Fibroblast of skin of right biceps (primary cell): ENCODE measurements at regions not wholly inside any gene's neighbourhood (a gene's known extent, or its start where the extent isn't known, plus 50 kb on each side); places are given as distances from the start of the nearest gene placed in this dataset.

ENCODE experiments used
- DNase-seq: peaks from one replicate; pipeline ENCODE4 v3.0.0-alpha.2; 2013

DNA sequence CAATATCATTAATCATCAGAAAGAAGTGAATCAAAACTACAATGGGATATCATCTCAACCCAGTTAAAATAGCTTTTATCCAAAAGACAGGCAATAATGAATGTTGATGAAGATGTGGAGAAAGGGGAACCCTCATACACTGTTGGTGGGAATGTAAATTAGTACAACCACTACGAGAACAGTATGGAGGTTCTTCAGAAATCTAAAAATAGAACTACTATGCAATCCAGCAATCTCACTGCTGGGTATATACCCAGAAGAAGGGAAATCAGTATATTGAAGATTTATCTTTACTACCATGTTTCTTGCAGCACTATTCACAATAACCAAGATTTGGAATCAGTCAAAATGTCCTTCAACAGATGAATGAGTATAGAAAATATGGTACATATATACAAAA lies 189.8 kb downstream of the HHIPL2 start:
- no peak for DNase-seq

DNA sequence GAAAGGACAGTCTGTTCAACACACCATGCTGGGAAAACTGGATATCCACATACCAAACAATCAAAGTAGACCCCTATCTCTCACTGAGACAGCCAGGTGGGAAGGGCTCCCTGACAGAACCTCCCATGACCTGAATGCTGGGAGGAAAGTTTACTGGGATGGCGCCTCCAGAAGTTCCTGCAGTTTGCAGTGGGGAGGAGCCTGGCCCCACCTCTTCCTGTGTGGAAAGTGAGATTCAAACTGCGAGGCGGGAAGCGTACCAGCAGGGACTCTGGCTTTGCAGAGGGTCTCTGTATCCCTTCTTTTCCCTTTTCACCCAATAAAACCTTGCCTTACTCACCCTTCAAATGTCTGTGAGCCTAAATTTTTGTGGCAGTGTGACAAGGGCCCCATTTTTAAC lies 190.7 kb downstream of the HHIPL2 start:
- no peak for DNase-seq

DNA sequence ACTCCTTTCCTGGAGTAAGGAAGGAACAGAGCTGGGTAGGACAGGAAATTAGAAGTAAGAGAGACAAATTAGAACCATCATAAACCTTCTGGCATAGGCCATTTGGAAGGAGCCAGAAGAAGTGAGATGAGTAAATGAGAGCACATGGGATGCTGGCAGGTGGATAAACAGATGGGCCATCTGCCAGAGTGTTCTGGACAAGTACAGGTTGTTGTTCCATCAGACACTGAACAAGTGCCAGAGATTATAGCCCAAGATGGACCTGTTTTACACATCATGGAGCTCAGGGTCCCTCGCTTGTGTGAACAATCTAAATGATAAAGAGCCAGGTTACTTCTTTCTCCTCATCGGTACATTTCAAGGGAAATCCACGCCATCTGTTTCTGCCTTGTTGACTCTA lies 200.3 kb downstream of the HHIPL2 start:
- DNase-seq = no peak

DNA sequence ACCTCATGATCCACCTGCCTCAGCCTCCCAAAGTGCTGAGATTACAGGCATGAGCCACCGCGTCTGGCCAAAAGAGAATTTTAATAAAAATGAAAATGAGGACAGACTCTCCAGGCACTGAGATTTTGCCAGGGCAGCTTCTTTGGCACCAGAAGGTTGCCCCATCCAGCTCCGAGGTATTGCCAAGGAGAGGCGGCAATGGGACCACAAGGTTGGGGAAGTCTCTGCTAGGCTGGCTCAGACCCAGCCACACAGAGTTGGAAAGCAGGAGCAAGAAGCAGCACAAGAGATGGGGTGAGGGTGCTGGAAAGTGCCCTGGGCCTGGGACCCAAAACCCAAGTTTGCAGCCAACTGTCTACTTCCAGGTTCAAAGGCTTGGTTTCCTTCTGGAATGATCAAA lies 200.9 kb downstream of the HHIPL2 start:
- no peak for DNase-seq

DNA sequence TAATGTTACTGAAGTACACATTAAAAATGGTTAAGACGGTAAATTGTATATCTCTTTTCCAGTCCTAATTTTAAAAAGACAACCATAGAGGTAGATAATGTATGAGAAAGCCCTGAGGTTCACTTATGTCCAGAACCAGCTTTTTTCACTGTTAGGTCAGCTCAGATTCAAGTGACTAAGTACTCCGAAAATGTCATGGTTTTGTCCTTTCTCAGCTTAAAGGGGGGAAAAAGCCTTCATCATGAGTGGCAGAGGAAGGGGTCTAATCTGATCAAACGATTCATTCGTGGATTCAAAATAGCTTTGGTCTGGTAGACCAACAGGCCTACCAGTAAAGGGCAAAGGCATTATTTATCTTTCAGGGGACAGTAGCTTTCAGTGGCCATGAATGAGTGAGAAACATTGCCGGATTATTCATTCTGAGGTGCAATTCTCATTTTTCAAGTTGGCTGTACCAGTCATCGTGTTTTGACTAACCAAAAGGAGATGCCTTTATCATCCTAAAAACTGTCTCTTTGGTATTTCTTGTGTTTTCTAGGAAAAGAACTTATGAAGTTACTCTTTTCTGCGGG lies 208.4 kb downstream of the HHIPL2 start:
- DNase-seq = peak; percentile 53

DNA sequence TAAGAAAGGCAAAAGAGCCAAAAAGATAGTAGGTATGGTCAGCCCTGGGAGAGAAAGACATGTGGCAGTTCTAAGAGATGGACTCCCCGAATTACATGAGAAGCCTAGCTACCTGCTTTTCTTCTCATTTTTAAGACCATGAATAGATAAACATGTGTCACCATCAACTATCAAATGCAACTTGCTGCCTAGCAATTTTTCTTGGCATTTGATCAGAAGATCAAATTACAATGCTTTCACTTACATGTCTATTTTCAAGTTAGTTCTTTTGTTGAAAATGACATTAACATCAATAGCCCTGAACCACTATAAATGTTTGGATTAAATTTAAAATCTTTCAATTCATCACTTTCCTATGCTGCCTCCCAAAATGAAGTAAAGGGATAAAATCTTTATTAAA lies 212.3 kb downstream of the HHIPL2 start:
- peak; percentile 12 for DNase-seq

DNA sequence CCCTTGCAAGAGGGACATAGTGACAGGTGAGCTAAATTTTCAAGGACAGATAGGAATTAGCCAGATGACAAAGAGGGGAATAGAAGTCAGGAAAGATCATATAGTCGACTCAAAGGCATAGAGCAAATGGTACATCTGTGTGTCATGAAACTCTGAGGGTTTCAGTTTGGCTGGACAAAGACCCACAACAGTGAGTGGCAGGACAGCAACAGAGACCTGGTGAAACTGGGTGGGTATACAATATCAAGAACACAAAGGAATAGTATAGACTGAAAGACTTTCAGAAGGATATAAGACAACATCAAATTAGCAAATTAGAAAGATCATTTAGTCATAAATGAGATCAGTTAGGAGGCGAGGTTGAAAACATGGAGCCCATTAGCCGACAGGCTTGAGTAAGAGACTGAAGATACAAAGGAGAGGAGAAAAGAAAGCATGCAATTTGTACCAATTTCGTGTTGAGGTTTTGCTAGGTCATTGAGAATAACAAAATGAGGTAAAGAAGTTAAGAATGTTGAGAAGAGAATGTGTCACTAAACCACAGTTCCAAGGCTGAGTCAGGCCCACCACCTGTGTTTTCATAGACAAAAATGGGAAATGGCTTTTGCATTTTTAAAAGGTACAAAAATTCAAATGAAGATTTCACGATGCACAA lies 213.8 kb downstream of the HHIPL2 start:
- DNase-seq = peak; percentile 75

DNA sequence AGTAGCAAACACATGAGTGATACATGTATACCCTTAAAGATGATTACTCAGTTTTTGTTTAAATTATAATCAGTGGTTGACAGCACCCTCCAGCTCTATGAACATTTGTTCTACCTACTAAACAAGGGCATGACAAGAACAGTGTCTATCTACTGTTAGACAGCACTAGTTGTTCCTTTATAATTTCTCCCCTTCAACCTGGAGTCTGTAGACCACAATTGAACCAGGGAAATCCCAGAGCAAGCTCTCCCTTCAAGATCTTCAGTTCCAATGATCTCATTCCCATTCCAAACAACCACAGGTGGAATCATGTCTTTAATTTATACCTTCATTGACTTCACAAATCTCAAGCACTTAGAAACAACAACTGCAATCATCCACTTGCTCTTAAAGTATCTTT lies 216.1 kb downstream of the HHIPL2 start:
- DNase-seq = peak; percentile 16

DNA sequence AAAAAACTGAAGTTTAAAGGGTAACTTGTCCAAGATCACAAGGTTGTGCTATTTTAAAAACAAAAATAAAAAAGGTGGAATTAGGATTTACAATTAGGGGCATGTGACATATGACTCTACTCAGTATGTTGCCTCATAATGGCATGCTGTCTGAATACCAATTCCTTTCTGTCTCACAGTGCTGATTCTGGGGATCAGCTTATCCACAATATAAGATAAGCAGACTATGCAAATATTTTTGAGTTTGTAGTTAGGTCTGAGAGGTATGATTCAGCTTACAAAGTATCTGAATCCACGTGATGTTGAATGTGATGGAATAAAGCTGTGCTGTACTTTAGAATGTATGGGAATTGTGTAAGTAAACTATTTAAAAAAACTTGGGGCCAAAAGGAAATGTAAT lies 216.6 kb downstream of the HHIPL2 start:
- DNase-seq = peak; percentile 86

DNA sequence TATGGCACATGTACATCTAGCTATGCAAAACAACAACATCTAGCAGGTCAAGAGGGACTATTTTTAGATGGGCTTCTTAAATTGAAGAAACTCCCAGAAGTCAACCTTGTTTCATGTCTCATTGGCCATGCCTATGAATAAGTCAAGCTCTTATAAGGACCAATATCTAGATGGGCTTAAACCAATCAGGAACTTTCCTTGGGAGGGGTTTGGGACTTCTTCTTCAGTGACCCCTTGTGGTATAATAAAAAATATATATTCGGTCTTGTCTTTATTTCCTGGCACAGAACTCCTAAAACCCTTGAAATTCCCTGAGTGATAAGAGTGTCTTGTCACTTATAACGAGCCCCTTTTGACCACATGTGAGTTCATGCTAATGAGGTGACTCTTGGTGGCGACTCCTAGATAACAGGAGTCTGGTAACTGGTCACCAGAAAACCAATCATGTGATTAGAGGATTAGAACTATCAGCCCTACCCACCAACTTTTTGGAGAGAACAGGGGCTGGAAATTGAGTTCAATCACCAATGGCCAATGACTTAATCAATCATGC lies 218.3 kb downstream of the HHIPL2 start:
- no peak for DNase-seq

DNA sequence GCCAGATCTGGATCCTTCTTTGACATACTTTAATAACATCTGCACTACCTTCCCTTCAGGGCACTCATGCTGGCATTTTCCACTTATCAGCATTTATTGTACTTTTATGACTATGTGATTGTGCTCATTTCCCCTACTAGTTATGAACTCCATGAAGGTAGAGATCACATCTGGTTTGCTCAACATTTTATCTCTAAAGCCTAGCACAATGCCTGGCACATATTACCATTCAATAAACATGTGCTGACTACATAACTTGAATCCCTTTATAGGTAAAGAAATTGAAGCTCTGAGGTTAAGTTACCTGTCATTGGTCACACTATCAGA lies 221.2 kb downstream of the HHIPL2 start:
- no peak for DNase-seq

DNA sequence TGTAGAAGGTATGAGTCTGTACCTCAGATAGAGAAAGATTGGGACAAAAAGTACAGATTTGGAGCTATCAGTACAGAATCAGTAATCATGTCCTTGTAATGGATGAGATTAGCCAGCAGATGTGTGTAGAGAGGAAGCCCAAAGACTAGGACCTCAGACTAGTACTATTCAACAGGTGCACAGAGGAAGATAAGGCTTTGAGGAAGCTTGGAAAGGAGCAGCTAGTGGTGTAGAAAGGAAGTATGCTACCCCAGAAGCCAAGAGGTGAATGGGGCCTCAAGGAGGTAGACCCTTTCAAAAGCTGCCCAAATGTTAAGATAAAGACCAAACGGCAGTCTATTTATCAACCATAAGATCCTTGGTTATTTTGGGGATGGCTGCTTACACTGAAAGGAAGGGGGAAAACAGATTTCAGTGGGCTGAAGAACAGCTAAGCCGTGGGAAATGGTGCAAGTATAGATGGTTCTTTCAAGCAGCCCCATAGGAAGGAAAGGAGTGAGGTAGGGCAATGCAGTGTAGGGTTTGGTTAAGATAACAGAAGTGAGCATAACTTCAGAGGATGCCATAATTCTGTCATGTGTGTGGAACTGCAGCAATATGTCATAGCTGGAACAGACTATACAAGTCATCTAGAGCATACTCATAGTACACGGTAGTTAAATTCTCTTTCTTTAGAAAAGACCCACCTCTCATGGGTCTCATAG lies 221.7 kb downstream of the HHIPL2 start:
- DNase-seq = no peak

DNA sequence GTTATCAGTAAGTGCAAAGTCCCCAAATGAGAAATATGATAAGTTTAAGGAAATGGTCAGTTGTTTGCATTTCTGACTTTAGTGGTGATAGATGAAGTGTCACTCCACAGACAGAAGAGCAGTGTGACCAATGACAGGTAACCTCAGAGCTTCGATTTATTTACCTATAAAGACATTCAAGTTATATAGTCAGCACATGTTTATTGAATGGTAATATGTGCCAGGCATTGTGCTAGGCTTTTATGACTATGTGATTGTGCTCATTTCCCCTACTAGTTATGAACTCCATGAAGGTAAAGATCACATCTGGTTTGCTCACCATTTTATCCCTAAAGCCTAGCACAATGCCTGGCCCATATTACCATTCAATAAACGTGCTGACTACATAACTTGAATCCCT lies 222.4 kb downstream of the HHIPL2 start:
- no peak for DNase-seq

DNA sequence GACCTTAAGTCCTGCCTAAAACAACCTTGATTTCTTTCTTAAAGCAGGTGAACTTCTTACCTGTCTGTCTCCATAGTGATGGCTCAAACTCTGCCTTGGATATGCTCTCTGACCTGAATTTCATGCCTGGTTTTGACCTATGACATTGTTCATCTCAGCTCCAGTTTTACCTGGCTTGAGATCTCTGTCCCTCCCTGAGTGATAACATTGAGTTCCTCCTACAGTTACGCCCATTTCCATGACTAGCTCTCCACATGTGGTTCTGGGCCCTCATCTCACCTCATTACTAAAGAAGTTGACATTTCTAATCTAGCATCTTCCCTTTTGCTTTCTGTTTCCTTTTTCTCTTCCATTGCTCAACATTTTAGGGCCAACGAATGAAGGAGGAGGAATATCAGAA lies 233.1 kb downstream of the HHIPL2 start:
- DNase-seq = no peak

DNA sequence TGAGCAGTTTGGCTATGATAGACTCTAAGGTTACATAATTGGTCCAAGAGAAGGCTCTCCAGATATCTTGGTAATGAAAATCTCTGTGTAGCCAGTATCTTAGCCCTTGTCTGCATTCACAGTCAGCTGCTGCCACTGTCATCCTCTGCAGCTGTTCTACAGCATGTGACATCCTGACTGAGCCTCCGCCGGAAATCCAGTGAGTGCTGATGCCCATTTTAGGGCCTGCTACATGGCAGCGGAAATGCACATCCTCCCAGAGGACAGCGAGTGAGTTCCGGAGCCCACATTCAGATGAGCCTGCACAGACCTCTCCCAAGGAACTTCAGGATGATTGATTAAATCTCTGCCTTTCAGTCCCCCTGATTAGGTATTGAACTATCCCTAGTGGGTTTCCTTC lies 237.1 kb downstream of the HHIPL2 start:
- no peak for DNase-seq

DNA sequence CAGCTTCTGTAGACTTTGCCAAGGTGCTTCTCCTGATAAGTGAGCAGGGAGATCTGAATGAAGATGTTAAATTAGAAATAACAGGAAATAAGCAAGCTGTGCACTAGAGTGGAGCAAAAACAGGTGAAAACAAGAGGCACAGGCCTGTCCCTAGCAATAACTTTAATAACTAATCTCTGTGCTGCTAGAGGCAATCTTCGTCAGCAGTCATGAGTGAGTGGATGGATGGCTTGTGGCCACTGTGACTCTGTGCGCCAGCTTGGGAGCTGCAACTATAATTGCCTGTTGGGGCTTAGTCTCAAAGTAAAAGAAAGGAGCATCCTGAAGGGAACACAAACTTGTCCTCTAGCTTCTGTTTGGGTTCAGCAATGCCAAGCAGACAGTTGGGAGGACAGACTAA lies 240.3 kb downstream of the HHIPL2 start:
- no peak for DNase-seq

DNA sequence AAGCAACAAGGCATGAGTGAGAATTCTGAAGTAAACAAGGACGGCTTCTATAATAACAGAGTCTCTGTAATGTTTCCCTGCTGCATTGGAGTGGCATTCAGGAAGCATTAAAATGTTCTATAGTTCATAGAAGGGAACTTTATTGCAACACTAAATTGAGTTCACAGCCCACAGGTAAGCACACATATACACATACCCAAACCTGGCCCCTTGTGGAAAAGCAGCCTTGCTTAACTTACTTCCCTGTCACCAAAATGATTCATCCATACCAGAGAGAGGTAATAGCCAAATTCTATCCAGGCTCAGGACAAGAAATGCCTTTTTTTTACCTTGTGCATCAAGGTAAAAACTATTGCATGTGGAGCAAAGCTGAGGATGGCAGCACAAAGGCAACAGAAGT lies 241.4 kb downstream of the HHIPL2 start:
- DNase-seq = no peak

DNA sequence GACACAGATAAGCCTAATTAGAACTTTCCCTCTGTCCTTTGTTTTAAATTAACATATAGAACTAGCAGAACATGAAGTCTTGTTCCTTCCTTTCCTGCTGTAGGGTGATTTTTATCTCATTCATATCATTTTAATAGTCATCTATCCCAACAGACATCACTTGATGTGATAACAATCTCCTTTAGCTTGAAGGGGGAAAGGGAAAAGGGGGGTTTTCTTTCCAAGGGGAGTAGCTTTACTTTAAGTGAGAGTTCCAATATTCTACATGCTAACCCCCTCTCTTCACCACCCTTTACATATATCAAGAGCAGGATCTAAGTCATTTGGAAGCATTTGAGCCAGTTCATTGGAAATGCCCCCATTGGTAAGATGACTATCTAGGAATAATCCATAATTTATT lies 241.9 kb downstream of the HHIPL2 start:
- DNase-seq = no peak

DNA sequence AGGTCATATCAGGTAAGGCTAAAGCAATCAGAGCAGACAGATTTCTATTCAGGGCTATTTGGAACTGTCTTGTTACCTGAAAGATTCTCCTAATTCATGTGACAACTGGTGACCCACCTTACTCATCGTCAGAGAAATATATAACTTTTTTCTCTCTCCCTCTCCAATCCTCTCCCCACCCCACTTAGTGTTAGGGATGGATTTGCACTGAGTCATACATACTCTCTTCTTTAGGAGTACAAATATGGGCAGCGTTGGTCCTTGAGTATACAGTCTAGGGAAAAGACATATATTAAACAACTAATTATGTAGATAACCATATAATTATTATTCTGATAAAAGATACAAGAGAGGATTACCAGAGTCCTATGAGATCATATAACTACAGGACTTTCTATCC lies 246.3 kb downstream of the HHIPL2 start:
- peak; percentile 52 for DNase-seq

DNA sequence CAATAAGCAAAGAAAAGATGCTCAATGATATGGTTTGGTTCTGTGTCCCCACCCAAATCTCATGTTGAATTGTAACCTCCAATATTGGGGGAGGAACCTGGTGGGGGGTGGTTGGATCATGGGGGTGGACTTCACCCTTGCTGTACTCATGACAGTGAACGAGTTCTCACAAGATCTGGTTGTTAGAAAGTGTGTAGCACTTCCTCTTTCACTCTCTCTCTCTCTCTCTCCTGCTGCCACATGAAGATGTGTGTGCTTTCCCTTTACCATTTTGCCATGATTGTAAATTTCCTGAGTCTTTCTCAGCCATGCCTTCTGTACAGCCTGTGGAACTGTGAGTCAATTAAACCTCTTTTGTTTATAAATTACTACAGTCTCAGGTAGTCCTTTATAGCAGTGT lies 248.4 kb downstream of the HHIPL2 start:
- no peak for DNase-seq

DNA sequence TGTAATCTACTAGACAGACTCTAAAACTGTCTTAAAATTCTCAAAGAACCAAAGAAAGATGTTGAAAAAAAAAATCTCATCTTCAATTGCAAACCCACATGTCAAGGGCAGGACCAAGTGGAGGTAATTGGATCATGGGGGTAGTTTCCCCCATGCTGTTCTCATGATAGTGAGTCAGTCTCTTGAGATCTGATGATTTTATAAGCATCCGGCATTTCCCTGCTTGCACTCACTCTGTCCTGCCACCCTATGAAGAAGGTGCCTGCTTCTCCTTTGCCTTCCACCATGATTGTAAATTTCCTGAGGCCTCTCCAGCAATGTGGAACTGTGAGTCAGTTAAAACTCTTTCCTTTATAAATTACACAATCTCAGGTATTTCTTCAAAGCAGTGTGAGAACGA lies 257.0 kb downstream of the HHIPL2 start:
- DNase-seq = no peak

DNA sequence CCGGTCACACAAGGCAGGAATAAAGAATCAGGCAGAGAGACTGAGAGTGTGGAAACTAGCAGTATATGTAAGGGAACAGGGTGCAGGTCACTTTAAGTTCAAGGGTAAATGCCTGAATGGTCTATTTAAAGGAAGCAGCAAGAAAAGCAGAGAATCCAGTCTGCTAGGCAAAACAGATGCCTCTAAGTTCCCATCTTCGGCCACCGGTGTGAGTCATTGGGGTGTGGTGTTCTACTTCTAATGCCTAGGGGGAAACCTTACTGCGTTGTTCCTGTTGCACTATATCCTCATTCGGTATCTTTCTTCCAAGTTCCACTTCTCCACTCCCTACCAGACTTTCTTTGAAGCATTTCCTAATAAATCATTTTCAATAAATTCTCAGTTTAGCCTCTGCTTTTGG lies 259.9 kb downstream of the HHIPL2 start:
- DNase-seq = peak; percentile 42

DNA sequence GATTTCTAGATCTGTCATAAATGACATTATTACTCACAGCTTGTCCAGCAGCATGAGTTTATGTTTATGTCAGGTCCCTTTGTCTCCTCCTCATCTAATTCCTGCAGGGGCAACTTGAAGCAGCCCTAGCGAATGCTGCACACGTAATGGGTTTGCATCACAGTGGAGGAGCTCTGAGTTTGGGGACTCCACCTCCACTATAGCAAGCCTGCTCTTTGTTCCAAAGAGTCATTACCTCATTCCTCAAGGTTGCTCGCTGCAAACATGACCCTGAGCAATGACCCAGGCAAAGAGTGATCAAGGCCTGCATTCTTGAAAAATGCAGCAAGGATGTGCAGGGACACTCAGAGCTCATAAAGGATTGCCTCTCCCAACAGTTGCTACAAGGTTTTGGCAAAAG lies 261.9 kb downstream of the HHIPL2 start:
- DNase-seq = no peak

DNA sequence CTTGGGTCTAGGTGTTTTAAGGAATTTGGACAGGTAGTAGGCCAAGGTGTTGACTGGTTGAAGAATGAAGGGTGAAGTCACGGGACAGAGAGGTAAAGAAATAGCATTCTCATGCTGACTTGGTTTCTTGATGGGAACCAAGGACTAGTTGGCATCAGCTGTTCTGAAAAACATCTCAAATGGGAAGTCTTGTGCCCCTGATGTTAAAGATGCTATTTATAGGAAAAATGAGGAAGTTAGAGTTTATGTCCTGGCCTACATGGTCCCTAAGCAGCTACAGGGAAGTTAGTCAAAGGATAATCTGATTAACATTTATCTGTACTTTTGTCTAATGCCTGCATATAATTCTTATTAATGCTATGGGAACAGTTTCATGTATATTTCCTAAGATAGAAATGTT lies 262.4 kb downstream of the HHIPL2 start:
- DNase-seq = no peak

DNA sequence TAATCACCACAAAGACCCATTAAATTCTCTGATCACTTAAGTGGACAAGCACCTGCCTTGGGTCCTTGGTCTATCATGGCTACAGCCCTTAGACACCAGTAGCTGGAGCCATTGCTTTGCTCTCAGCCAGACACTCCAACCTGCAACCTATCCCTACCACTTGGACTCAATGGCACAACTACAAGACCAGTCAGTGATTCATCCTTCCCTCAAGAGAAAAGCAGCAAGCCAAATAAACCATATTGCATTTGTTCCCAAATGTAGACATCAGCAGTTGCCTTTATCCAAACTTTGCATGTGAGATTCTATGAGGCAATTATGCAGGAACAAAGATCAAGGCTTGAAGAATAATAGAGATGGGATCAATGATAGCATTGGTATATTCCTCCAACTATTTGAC lies 263.4 kb downstream of the HHIPL2 start:
- no peak for DNase-seq
